ENCODE measurements at regions not wholly inside any gene's neighbourhood (a gene's known extent, or its start where the extent isn't known, plus 50 kb on each side); places are given as distances from the start of the nearest gene placed in this dataset.

DNA sequence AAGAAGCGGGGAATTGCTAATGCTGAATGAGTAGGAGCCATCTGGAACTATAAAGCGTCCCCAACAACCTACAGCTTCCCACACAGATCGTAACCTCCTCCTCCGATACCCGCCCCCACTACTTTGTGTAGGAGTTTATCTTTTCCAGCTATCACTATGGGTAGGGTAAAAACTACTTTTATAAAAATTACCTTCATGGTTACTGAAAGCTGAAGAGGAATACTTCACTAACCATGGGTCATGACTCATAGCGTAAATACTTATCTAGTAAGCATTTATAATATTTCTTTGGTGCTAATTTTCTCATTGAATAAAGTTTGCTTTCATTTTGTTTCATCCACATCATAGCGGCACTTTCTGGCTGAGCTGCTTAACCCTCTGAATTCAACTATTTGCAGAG lies 79.4 kb upstream of the TNIP3 start:
- Histone ChIP-seq H3K9ac (ENCODE audit: low read length) (no peak overlapping the region), H3K9me3 (ENCODE audit: insufficient read depth, low read depth, low read length) (no peaks in the 10 kb centered on the region), H3K27me3 (ENCODE audit: insufficient read depth, low read length) (no peaks in the 10 kb centered on the region), H3K36me3 (ENCODE audit: insufficient read depth, low read length) (no peaks in the 10 kb centered on the region), H4K20me1 (ENCODE audit: insufficient read depth, low read length) (no peaks in the 10 kb centered on the region), H3K4me2 (ENCODE audit: low read length) (no peak overlapping the region), H3K27ac (ENCODE audit: low read depth, low read length) (no peak overlapping the region), H3K4me1 (ENCODE audit: insufficient read depth, low read length) (no peaks in the 10 kb centered on the region), H3K79me2 (ENCODE audit: insufficient read depth, low read length) (no peaks in the 10 kb centered on the region), H3K4me3 (ENCODE audit: insufficient read depth, low read depth, low read length) (no peak overlapping the region), H2AFZ (ENCODE audit: low read depth, low read length) (no peak overlapping the region)
- Mint-ChIP-seq H3K9me3 (ENCODE audit: unreplicated experiment) (no peaks in the 10 kb centered on the region), H3K27me3 (ENCODE audit: low read depth, unreplicated experiment) (no peaks in the 10 kb centered on the region), H3K4me3 (ENCODE audit: unreplicated experiment) (no peak overlapping the region), H3K36me3 (ENCODE audit: low read depth, unreplicated experiment) (no peaks in the 10 kb centered on the region), H3K4me1 (ENCODE audit: low read depth, unreplicated experiment) (peaks cover 8% of the 10 kb centered on the region), H3K27ac (ENCODE audit: unreplicated experiment) (no peak overlapping the region)
- TF ChIP-seq, protein P1, sequence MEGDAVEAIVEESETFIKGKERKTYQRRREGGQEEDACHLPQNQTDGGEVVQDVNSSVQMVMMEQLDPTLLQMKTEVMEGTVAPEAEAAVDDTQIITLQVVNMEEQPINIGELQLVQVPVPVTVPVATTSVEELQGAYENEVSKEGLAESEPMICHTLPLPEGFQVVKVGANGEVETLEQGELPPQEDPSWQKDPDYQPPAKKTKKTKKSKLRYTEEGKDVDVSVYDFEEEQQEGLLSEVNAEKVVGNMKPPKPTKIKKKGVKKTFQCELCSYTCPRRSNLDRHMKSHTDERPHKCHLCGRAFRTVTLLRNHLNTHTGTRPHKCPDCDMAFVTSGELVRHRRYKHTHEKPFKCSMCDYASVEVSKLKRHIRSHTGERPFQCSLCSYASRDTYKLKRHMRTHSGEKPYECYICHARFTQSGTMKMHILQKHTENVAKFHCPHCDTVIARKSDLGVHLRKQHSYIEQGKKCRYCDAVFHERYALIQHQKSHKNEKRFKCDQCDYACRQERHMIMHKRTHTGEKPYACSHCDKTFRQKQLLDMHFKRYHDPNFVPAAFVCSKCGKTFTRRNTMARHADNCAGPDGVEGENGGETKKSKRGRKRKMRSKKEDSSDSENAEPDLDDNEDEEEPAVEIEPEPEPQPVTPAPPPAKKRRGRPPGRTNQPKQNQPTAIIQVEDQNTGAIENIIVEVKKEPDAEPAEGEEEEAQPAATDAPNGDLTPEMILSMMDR (IDR thresholded peaks at IDR 0.05; ENCODE audit: insufficient read depth, low read depth, low read length), result no peak
- TF ChIP-seq EZH2 (IDR thresholded peaks at IDR 0.05; ENCODE audit: insufficient read depth, low read length), result no peak
- no peak for FAIRE-seq
- peak; percentile 16 for DNase-seq (ENCODE audit: low read depth)

DNA sequence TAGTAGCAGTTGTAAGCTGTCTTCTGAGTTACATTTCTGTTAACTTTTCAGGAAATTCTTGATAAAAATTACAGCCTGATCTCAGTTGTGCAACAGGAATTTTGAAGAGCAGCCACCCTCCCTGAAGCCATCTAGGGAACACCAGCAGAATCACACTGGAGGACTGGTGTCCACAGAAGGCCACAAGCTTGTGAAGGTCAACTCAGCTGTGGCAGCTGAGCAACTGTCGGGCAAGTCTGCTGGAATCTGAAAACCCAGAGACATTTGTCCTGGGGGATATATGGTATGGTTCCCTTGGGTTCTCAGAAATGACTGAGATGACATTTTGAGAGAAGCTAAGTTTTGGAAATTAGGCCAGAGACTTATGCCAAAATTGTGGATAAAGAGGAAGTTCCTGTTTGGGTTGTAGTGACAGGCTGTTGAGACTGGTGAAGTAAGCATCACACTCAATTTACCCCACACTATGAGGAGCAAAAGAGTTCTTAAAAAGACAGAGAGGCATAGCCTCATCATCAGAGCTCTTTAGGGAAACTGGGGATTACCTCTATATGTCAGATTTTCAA lies 78.1 kb upstream of the TNIP3 start:
- no peak overlapping the region for H3K27ac ChIP-seq (ENCODE audit: low read depth, low read length)
- H3K36me3 Mint-ChIP-seq (ENCODE audit: low read depth, unreplicated experiment), result no peaks in the 10 kb centered on the region
- H3K36me3 ChIP-seq (ENCODE audit: insufficient read depth, low read length), result no peaks in the 10 kb centered on the region
- H3K79me2 ChIP-seq (ENCODE audit: insufficient read depth, low read length), result no peaks in the 10 kb centered on the region
- no peaks in the 10 kb centered on the region for H3K27me3 Mint-ChIP-seq (ENCODE audit: low read depth, unreplicated experiment)
- H3K4me3 ChIP-seq (ENCODE audit: insufficient read depth, low read depth, low read length), result no peak overlapping the region
- no peaks in the 10 kb centered on the region for H3K27me3 ChIP-seq (ENCODE audit: insufficient read depth, low read length)
- no peak overlapping the region for H3K4me2 ChIP-seq (ENCODE audit: low read length)
- H4K20me1 ChIP-seq (ENCODE audit: insufficient read depth, low read length), result no peaks in the 10 kb centered on the region
- H3K9me3 Mint-ChIP-seq (ENCODE audit: unreplicated experiment), result peaks cover 3% of the 10 kb centered on the region
- no peak overlapping the region for H3K4me3 Mint-ChIP-seq (ENCODE audit: unreplicated experiment)
- DNase-seq (ENCODE audit: low read depth), result no peak
- H3K9ac ChIP-seq (ENCODE audit: low read length), result no peak overlapping the region
- no peak overlapping the region for H3K27ac Mint-ChIP-seq (ENCODE audit: unreplicated experiment)
- H3K4me1 ChIP-seq (ENCODE audit: insufficient read depth, low read length), result no peaks in the 10 kb centered on the region
- peaks cover 8% of the 10 kb centered on the region for H3K4me1 Mint-ChIP-seq (ENCODE audit: low read depth, unreplicated experiment)
- no peaks in the 10 kb centered on the region for H3K9me3 ChIP-seq (ENCODE audit: insufficient read depth, low read depth, low read length)
- TF ChIP-seq, protein P1 (IDR thresholded peaks at IDR 0.05; ENCODE audit: insufficient read depth, low read depth, low read length), result no peak
- no peak for FAIRE-seq
- no peak overlapping the region for H2AFZ ChIP-seq (ENCODE audit: low read depth, low read length)

- peaks cover 4% of the 10 kb centered on the region for H3K4me1 Mint-ChIP-seq (ENCODE audit: low read depth, unreplicated experiment)
- TF ChIP-seq, protein P1 (IDR thresholded peaks at IDR 0.05; ENCODE audit: insufficient read depth, low read depth, low read length), result no peak
- no peak for TF ChIP-seq EZH2 (IDR thresholded peaks at IDR 0.05; ENCODE audit: insufficient read depth, low read length)
- H3K9me3 ChIP-seq (ENCODE audit: insufficient read depth, low read depth, low read length), result no peaks in the 10 kb centered on the region
- H3K79me2 ChIP-seq (ENCODE audit: insufficient read depth, low read length), result no peaks in the 10 kb centered on the region
- DNase-seq (ENCODE audit: low read depth) (no peak), FAIRE-seq (no peak)
- no peak overlapping the region for H3K4me2 ChIP-seq (ENCODE audit: low read length)
- H3K4me1 ChIP-seq (ENCODE audit: insufficient read depth, low read length), result no peaks in the 10 kb centered on the region
- no peak overlapping the region for H2AFZ ChIP-seq (ENCODE audit: low read depth, low read length)
- no peaks in the 10 kb centered on the region for H3K27me3 ChIP-seq (ENCODE audit: insufficient read depth, low read length)
- H3K27me3 Mint-ChIP-seq (ENCODE audit: low read depth, unreplicated experiment), result no peaks in the 10 kb centered on the region
- no peak overlapping the region for H3K4me3 Mint-ChIP-seq (ENCODE audit: unreplicated experiment)
- no peak overlapping the region for H3K27ac Mint-ChIP-seq (ENCODE audit: unreplicated experiment)
- H3K4me3 ChIP-seq (ENCODE audit: insufficient read depth, low read depth, low read length), result no peak overlapping the region
- no peak overlapping the region for H3K9ac ChIP-seq (ENCODE audit: low read length)
- no peaks in the 10 kb centered on the region for H3K36me3 ChIP-seq (ENCODE audit: insufficient read depth, low read length)
- H4K20me1 ChIP-seq (ENCODE audit: insufficient read depth, low read length), result no peaks in the 10 kb centered on the region
- no peak overlapping the region for H3K27ac ChIP-seq (ENCODE audit: low read depth, low read length)
- H3K36me3 Mint-ChIP-seq (ENCODE audit: low read depth, unreplicated experiment), result no peaks in the 10 kb centered on the region
- H3K9me3 Mint-ChIP-seq (ENCODE audit: unreplicated experiment), result peaks cover 3% of the 10 kb centered on the region
Observed at GRCh38 chr4:121239951-121240350, 75.8 kb upstream of the TNIP3 start.
